ENCODE measurements at regions not wholly inside any gene's neighbourhood (a gene's known extent, or its start where the extent isn't known, plus 50 kb on each side); places are given as distances from the start of the nearest gene placed in this dataset.

DNA sequence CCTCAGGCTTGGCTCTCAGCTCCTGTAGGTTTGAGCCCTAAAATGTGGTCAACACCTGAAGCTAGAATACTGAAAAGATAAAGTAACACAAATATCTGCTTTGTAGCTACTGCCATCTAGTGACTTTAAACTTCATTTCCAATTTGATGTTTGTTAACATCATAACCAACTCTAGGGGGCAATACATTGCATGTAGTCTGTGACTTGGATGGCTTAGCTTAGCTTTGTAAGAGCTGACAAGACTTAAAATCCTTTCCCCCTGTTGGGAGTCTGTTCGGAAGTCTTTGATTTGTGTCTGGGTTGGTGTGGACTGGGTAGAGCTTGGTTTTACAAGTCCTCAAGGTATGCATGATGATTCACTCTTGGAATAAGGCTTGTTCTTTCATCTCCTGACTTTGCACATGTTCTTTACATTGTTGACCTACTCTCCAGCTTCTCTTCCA lies 51.7 kb downstream of the SCN11A start:
- DNase-seq, result no peak

DNA sequence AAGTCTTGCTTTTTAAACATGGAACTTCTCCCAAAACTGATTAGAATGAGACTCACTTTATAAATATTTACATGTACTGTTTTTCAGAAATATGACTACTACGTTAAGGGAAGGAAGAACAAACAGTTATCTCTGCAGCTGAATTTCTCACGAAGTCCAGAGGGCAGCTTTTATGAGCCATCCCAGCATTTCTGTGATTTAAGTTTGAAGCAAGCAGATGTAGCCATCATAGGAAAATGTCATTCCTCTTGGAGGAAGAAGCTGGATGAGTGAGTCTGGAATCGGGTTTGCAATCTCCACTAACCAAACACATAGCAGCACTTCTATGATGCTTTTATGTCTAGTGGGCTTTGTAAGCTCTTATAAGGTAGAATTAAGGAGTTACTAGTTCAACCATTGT lies 53.7 kb downstream of the SCN11A start:
- DNase-seq, result no peak

DNA sequence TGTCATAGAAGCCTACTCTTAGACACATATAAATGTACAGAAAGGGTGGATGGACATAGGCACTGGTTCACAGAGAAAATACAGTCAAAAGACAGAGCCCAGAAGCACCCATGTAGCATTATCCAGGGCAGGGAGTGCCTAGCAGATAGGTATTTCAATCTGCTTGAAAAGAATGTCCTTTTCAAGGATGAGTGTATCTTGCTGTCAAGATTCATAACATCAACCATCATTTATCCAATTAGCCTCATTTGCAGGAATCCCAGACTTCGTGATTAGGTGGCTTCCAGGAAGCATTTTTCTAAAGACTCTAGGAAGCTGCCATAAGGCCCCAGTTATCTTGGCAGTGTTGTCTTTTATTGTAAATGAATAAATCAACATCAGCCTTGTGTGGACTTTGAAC lies 55.6 kb downstream of the SCN11A start:
- no peak for DNase-seq

DNA sequence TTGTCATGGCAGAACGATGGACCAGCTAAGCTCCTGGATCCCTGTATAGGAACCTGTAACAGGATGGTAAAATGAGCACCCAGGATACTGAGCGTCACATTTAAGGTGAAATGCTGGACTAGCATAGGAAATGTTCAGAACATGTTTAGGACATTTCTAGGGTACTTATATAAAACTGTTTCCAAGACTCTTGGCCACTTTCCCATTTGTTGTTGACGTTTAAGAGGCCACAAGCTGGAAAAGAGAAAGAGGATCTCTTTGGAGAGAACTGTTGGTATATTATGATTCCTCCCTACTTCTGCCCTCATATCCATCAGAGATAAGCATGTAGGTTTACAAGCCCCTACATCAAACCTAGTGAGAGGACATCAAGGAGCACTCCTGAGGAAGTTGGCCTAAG lies 57.5 kb downstream of the SCN11A start:
- DNase-seq, result no peak

DNA sequence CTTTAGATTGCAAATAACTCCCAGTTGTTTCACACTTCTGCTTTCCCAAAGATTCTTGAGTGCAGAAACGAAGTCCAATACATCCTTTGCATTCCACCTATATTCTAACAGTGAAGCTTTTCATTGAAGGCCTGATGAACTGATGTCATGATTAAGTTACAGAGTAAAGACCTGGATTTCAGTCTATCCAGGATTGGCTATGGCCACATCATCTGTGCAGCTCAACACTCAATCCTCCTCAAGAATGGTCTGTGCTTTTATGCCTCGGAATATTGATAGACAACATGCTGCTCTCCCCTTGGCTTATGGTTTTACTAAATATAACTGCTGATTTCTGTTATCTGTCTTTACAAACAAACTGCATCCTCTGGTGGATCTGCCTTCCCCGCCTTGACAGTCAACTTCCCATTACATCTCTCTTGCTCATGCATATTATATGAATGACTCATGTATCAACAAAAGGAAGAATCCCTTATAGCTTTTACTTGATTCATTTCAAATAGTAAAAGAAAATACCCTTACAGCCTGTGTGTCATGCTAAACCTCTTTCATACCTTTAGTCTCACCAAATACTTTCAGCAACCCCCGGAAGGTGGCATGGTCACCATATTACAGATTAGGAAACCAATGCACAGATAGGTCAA lies 59.5 kb downstream of the SCN11A start:
- no peak for DNase-seq

DNA sequence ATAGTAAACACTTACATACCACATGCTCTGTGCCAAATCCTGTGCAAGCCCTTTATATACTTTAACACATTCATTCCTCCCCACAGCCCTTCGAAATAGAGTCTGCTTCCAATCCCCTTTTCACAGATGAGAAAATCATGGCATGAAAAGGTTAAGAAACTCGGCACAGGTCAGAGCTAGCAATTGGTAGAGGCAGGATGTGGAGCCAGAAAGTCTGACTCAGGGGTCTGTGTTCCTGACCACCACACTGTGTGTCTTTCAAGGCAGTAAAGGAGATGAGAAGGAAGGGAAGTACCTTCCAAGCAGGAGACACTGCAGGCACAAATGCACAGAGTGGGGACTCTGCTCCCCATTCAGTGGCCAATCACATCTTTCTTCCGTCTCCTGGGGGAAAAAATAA lies 61.1 kb downstream of the SCN11A start:
- no peak for DNase-seq

DNA sequence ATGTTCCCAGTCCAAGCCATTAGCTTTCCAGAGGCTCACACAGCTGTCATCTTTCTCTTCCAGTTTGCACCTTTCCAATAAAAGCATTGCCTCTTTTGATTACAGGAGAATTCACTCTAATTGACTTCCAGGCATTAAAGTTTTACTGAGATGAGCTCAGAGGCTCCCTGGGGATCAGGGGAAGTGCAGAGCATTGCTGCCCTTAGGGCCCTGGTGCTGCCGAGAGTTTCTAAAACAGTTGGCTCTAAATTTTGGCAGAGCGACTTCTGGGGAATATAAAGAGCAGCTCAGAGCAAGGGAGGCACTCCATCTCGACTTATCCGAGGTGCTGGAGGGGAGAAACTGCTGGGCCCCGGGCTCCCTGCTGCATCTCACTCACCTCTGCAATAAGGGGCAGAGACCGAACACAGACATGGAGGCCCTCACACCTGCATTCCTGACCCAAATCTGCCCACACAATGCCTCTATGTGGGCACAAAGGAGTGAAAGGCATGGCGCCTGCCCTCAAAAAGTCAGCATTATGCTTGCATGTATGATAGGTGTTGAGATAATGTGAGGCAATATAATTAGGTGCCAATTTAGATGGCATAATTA lies 61.7 kb downstream of the SCN11A start:
- DNase-seq, result no peak

DNA sequence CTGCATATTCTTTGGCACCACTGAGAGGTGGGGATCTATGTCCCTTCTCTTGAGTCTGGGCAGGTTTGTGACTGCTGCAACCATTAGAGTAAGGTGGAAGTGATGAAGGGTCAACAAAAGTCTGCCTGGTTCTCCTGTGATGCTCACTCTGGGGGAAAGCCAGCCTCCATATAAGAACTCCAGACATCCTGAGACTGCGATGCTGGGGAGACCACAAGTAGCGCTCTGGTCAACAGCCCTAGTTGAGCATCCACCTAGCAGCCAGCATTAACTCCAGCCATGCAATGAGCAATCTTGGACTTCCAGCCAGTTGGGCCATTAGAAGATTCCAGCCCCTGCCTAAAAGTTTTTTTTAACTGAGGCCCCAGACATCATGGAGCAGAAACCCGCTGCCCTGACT lies 62.8 kb downstream of the SCN11A start:
- no peak for DNase-seq

DNA sequence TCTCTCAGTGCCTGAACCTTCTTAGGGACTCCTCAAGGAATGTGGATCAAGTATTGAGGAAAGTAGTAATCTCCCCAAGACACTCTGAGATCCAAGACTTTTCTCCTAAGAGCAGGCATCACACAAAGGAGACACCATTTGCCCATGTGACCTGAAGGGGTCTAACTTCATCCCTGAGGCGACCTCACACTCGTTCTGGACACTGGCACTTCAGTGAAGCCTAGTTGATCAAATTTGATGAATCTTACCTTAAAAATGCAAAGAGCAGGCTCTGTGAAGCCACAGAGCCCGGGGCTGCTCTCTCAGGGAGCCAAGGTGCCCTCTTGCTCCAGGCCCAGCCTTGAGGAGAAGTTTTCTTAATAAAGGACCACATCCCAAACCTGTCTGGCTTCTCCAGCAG lies 64.3 kb downstream of the SCN11A start:
- no peak for DNase-seq

DNA sequence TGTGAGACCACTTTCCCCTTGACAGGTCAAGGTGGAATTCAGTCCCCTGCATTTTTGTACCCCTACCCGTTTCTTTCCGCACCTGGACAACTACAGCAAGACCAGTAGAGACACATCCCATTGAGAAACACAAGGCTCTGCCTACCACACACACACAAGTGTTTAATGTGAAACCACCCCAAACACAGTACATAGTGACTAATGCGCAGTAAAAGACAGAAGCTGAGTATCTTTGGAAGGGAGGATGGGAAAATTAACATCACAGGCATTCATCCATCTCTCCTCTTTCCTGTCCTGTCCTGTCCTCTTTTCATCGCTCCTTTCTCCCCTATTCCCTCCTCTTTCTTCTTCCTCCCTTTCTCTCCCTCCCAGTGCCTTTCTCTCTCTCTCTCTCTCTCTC lies 64.8 kb downstream of the SCN11A start:
- no peak for DNase-seq

DNA sequence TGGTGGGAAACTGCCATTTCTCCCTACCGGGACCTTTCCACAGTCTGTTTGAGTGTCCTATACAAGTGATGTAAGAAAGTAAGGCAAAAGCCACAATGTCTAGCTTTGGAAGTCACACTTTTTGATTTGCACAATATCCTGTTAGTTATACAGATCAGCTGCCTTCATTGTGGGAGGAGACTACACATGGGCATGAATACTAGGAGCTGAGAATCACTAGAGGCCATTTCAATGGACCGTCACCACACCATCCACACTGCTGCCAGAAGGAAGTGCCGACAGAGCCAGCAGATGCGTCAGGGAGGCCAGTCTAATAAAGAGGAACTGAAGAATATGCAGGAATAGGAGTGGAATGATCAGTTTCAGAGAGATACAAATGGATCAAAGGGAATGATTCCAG lies 65.8 kb downstream of the SCN11A start:
- no peak for DNase-seq

DNA sequence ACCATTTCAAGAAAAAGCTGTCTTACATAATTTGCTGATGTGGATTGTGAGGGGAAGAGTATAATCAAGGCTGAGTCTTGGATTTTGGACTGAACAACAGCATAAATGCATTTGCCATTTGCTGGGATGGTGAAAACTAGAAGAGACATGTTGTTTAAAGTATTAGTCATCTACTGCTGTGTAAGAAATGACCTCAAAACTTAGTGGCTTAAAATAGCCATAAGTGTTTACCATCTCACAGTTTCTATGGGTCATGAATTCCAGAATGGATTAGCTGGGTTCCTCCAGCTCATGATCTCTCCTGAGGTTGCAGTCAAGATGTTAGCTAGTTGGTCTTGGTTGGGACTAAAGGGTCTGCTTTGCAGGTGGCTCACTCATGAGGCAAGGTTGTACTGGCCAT lies 66.2 kb downstream of the SCN11A start:
- DNase-seq, result no peak

DNA sequence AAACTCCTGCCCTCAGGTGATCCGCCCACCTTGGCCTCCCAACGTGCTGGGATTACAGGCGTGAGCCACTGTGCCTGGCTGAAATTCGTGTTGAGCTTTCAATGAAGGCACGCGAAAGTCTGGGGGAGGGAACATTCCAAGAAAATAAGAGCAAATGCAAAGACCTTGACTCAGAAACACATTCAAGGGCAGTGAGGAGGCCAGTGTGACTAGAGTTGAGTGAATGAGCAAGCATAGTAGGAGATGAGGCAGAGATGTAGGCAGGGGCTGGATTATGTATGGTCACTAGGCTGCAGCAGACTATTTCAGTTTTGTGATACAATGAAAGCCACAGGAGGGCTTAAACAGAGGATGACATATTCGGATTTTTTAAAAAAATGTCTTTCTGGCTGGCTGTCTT lies 67.0 kb downstream of the SCN11A start:
- DNase-seq, result no peak

DNA sequence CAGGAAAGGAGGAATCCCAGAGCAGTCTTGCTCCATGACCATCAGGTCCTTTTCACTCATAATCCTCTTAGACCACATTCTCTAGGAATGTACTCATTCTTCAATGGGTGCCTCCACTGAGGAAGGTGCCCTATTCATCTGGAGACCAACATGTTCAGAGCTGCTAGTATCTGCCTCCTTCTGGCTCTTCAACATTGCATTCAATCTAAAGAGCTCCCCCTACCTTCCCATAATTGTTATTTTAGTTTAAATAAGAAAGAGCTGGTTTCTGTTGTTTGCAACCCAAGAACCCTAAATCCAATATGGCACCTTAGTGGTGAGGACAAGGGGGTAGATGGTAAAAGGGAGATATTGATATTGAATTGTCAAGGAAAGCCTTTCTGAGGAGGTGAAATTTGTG lies 67.6 kb downstream of the SCN11A start:
- DNase-seq, result no peak

DNA sequence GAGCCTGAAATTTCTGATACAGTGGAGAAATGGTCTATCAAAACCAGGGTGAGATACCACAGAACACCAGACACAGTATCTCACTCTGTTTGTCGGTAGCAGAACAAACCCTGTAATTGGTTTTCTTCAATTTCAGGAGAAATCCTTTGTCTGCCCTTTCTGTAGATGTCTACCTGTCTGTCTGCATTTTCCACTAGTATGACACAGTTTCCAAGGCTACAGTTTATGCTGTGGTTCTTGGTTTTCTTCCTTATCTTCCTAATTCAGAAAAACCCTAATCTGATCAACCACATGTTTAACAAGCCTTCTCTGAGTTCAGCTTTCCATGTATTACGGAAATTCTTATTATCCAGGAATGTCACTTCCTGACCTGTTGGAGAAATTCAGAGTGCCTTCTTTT lies 70.8 kb downstream of the SCN11A start:
- no peak for DNase-seq

DNA sequence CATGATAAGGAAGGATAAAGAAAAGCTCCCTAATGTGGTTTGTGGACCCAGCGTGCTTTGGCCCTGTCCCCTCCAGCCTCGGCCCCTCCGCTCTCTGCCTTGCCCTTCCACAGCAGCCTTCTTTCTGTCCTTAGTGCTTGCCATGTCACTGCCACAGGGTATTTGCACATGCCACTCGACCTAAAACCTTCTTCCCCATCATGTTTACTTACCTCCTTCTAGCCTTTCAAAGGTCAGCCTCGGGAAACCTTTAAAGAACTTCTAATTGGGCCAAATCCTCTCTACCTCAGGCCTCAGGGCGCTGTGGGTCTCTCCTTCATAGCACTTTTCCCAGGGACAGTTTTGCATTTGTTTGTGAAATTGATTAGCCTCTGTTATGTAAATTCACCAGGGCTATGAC lies 73.0 kb downstream of the SCN11A start:
- DNase-seq, result no peak

DNA sequence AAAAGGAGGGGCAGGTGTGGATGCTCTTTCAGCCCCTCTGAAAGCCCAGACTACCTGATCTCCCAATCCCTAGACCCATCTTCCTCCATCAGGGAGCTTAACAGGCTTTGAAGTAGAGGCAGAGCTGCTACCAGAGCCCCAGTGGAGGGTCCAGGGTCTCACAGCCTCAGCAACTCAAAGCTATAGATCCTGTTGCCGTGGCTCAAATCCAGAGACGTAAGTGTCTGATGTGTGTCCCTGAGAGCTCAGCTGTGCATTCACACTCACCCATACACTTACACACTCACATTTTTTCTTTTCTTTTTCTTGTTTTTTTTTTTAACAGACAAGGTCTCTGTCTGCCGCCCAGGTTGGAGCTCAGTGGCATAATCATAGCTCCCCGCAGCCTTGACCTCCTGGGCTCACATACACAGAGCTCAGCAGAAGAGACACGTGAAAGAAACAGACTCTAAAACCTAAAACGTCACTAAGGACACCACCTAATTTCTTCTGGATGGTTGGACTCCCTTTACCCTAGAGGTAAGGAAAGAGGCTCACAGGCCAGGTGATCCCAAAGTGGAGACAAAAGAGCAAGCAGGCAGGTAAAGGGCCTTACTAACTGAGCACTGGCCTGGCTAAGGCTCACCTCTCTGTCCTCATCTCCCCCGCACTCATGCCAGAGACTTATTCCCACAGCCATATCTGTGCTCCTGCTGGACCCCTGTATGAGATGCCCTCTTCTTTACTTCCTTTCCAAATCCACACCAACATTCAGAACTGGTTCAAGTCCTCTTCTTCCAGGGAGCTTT lies 80.7 kb downstream of the SCN11A start:
- no peak for DNase-seq

DNA sequence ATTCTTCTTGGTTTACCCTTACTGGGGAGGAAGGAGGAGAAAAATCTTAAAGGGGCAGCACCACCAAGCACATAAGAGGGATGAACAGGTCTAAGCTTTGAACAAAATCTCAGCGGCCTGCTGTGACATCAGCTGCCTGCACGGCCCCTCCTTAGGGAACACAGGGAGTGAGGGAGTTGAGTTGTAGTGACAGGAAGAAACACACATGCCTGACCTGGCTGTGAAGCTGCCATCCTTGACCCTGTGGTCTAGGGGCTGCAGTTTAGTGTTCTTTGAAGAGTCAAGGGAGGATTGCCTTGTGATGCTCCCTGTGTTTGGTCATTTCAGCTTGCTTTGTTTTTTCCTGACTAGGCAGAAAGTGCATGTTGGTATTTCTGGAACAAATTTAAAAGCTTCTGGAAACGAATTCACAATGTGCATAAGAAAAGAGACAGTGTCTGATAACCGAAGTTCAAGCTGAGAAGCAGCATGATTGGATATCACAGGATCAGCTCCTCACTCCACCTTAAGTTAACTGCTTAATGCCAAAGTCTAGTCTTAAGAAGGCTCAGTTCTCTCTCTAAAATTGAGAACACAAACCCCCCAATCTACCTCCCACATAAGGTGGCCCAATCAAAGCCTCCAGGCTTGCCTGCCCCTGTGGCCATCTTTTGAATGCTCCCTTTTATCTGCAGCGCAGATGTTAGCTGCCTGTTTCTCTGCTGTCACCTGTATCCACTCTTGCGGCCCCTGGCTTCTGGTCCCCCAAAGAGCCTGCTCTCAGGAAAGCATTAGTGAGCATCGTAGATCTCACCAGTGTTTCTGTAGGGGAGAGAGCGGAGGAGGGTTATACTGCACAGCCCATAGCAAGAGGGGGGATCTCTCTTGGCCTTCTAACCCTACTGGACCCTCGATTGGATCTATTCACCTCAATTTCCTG lies 82.2 kb downstream of the SCN11A start:
- no peak for DNase-seq

DNA sequence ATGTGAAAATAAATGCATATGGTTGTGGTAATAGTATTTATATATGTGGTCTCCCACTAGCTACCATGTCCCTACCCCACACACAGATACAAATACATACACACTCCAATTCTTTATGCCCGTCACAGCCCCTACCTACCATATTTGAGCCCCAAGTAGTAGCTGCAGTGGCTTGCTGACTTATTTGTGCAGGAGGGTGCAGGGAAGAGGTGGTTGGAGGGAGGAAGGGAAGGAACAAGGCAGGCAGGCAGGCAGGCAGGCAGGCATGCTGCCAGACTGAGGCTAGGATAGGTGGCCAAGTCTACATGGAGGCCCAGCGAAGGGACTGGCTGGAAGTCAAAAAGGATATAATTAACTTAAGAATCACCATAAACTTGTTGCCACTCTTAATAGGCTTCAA lies 82.9 kb downstream of the SCN11A start:
- no peak for DNase-seq

DNA sequence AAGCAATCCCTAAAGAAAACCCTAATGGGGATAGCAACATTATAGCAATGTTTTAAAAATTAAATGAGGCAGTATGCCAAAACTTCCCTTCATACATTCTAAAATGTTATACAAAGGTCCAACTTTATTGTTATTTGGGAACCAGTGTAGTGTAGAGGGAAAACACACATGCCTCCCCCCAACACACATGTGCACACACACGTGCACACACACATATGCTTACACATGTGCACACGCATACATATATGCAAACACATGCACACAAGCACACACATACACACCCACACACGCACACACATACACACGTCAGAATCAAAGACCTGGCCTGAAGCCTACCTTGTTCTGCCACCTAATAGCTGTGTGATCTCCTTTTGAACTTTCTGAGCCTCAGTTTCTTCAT lies 83.3 kb downstream of the SCN11A start:
- DNase-seq, result no peak

DNA sequence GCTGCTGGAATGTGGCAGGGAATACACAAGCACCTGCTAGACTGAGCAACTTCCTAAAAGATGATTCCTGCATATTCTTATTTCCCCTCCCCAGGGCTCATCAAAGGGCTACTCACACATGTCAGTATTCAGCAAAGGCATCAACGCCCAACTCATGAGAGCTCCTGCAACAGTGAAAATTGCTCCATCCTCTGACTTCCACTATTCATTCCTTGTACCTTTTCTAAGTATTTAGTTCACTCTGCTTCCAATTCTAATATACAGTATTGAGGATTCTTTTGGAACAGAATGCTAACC lies 84.1 kb downstream of the SCN11A start:
- DNase-seq, result no peak

DNA sequence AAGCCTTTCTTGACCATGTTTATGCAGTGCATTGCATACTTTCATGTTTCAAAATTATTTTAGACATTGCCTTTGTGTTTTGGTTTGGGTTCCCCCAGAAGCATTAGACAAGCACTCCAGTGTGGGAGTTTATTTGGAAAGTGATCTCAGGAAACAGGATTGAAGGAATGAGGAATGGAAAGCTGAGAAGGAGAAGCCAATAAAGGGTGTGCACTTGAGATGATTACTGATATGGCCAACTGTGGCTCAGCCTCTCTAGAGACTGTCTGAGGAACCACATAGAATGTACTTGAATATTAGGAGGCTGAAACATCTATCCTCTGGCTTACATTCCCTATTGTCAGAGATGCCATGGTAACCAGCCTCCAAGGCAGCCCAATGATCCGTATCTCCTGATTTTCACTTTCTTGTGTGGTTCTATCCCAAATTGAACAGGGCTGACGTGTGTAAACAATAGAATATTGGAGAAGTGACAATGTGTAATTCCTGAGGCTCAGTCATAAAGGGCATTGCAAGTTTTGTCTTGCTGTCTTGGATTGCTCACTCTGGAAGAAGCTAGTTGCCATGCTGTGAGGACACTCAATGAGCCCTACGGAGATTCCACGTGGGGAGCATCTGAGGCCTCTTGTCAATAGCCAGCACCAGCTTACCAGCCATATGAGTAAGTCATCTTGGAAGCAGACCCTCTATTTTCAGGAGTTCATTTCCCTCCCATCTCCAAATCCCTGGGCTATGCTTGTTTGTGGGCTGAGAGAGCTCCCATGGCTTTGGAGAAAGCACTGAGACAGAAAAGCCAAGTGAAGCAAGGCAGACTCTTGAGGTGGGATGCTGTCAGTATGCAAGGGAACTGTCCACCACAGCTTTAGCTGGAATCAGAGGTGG lies 84.7 kb downstream of the SCN11A start:
- no peak for DNase-seq

DNA sequence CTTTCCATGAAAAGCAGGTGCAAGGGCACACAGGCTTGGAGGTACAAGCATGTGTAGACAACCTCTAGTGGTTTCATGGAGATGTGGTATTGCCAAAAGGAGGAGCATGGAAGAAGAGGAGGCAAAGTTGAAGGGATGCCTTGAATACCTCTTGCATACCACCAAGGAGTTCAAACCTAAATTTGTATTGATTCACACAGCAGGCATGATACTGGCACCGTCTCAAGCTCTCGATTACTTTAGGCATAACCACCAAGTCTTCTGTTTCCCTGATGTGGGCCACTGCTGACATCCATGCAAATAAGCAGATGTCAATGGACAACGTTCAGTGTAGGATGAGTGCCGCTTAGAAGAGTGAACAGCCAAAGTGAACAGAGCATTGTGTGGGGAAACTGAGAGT lies 87.1 kb downstream of the SCN11A start:
- DNase-seq, result no peak
